GM12874 (cell line): ENCODE measurements at regions not wholly inside any gene's neighbourhood (a gene's known extent, or its start where the extent isn't known, plus 50 kb on each side); places are given as distances from the start of the nearest gene placed in this dataset.

ENCODE experiments used
- CTCF ChIP-seq: IDR thresholded peaks from 2 replicates; pipeline ENCODE4 v1.5.1; 2011; ENCODE audit warnings: low read depth, mild to moderate bottlenecking, control low read depth, low read length, moderate library complexity; ENCODE audit not compliant: insufficient read depth

DNA sequence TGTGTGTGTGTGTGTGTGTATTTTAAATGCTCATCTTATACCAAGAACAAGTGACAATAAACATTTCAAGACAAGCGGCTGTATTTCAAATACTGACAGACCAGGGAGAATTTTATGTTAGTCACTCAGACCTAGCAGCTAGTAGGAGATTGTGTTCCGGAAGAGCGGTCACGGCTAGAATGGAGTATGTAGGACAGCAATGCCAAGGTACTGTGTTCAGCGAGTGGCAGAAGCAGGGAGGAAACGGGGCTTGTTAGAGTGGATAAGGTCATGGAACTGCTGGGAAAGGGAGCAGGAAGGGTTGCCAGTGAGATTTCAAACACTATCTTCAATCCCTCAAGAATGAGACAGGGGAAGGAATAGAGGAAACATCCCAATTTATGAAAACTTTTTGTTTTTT is 260.5 kb upstream of the PITRM1 start:
- TF ChIP-seq CTCF = no peak

DNA sequence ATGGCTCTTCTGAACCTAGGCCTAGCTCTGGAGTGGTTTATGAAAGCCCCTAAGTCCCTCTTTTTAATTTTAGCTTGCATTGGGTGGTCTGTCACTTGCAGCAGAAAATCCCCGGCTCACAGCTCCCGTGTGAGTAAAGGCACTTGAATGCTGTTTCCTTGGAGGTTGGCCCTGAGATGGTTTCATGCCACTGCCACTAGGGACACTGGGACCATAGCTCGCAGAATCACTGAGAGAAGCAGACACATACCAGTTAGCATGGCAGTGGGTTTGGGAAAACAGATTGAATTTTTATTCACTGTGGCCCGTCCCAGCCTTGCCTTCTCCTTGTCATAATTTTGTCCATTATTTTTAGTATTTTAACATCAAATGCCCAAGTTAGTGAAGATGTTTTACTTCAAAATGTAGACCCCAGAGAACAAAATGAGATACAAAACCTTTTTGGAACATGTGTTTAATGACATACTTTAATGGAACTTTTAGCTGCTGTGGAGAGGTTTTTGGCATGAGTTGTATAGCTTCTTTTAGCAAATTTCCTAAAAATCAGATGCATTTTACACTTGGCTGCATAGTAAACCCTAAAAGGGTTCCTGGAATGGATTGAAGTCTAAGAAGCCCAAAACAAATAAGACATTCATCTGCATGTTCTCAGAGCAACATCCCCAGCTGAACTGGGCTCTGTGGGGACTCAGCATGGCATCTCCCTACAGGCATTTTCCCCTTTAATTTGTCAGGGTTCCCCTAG is 259.7 kb upstream of the PITRM1 start:
- no peak for TF ChIP-seq CTCF

GRCh38 chr10:3430501-3430900 is 257.9 kb upstream of the PITRM1 start:
- TF ChIP-seq CTCF = no peak

- no peak for TF ChIP-seq CTCF
These were observed 257.1 kb upstream of the PITRM1 start for GRCh38 chr10:3429676-3430075.

DNA sequence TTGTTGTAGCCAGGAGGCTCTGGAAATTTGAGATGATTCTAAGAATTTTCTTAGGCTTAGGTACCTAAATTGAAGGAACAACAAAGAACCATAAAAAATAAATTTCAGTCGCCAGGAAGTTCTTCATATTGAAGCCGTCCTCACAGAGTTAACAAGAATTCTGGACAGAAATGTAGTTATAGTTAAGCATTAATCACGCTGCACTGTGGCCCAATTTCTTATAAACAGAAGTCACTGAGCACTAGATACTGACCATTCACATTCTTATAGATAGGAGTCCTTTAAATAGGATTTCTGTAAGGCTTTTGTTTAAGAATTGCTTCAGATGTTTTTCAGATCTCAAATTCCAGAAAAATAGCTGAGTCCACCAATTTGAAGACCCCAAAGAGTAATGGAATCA is 256.2 kb upstream of the PITRM1 start:
- TF ChIP-seq CTCF = no peak

DNA sequence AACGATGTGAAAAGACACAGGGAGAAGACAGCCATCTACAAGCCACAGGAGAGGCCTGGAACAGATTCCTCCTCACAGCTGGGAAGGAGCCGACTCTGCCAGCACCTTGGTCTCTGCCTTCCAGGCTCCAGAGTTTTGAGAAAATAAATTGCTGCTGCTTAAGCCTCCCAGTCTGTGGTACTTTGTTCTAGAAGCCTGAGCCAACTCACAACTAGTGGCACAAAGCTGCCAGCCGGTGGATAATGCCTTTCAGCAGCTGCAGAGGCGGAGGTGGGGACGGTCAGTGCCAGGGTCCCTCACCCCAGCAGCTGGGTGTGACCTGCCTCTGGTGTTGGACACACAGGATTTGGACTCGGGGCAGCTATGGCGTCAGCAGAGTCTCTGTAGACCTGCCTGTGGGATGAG is 255.4 kb upstream of the PITRM1 start:
- no peak for TF ChIP-seq CTCF

DNA sequence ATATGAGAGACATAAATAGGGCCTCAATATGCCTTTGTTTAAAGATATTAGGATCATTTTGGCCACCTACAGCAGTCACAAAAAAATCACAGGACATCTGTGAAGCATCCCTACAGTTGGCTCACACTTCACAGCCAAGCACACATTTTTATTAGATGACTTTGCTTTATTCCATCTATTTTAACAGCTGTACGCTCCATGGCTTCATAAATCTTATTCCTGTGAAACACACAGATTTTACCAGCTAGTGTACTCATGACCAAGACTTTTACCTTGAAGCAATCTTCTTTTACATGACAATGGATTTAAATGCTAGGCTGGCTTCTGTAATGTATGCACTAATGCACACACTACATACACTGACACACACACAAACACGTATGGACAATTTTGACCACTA is 254.8 kb upstream of the PITRM1 start:
- no peak for TF ChIP-seq CTCF
